ENCODE measurements at regions not wholly inside any gene's neighbourhood (a gene's known extent, or its start where the extent isn't known, plus 50 kb on each side); places are given as distances from the start of the nearest gene placed in this dataset.
"Not testable (repeated sequence)": the region's sequence is repeated elsewhere in the genome, so short reads cannot be mapped to it uniquely, and the experiment has no call there.

GRCh38 chr7:131835141-131835540 lies 278.7 kb upstream of the PODXL start:
- Histone ChIP-seq H3K4me3 (ENCODE audit: low read length in 2 of 2) (no peak overlapping the region), H3K9ac (ENCODE audit: low read length in 2 of 2) (no peak overlapping the region), H3K9me3 (ENCODE audit: control insufficient read depth in 2 of 2, low read length in 2 of 2) (no peaks in the 10 kb centered on the region), H3K4me1 (ENCODE audit: control insufficient read depth, insufficient read depth, low read length) (no peaks in the 10 kb centered on the region), H3K27me3 (ENCODE audit: control insufficient read depth in 1 of 2, insufficient read depth in 2 of 2, low read length in 2 of 2) (peaks cover 0 to 5% of the 10 kb centered on the region in 2 donors), H3K27ac (ENCODE audit: low read length) (no peak overlapping the region), H3K36me3 (ENCODE audit: control insufficient read depth in 2 of 2, insufficient read depth in 2 of 2, low read length in 2 of 2) (no peaks in the 10 kb centered on the region)

GRCh38 chr7:131830681-131831080 lies 274.3 kb upstream of the PODXL start:
- Histone ChIP-seq H3K27me3 (ENCODE audit: control insufficient read depth in 1 of 2, insufficient read depth in 2 of 2, low read length in 2 of 2) (peaks cover 0 to 4% of the 10 kb centered on the region in 2 donors), H3K9ac (ENCODE audit: low read length in 2 of 2) (no peak overlapping the region), H3K9me3 (ENCODE audit: control insufficient read depth in 2 of 2, low read length in 2 of 2) (peaks cover 3 to 4% of the 10 kb centered on the region in 2 donors), H3K36me3 (ENCODE audit: control insufficient read depth in 2 of 2, insufficient read depth in 2 of 2, low read length in 2 of 2) (no peaks in the 10 kb centered on the region), H3K4me1 (ENCODE audit: control insufficient read depth, insufficient read depth, low read length) (peaks cover 10% of the 10 kb centered on the region), H3K4me3 (ENCODE audit: low read length in 2 of 2) (no peak overlapping the region), H3K27ac (ENCODE audit: low read length) (no peak overlapping the region)

- Histone ChIP-seq H3K9ac (ENCODE audit: low read length in 2 of 2) (no peak overlapping the region), H3K4me1 (ENCODE audit: control insufficient read depth, insufficient read depth, low read length) (peaks cover 10% of the 10 kb centered on the region), H3K4me3 (ENCODE audit: low read length in 2 of 2) (no peak overlapping the region), H3K36me3 (ENCODE audit: control insufficient read depth in 2 of 2, insufficient read depth in 2 of 2, low read length in 2 of 2) (no peaks in the 10 kb centered on the region), H3K27me3 (ENCODE audit: control insufficient read depth in 1 of 2, insufficient read depth in 2 of 2, low read length in 2 of 2) (peaks cover 0 to 2% of the 10 kb centered on the region in 2 donors), H3K27ac (ENCODE audit: low read length) (no peak overlapping the region), H3K9me3 (ENCODE audit: control insufficient read depth in 2 of 2, low read length in 2 of 2) (peaks cover 3 to 4% of the 10 kb centered on the region in 2 donors)
Measured at GRCh38 chr7:131829947-131830558, 273.6 kb upstream of the PODXL start.

GRCh38 chr7:131827421-131827820 lies 271.0 kb upstream of the PODXL start:
- Histone ChIP-seq H3K4me3 (ENCODE audit: low read length in 2 of 2) (no peak overlapping the region), H3K9ac (ENCODE audit: low read length in 2 of 2) (no peak overlapping the region), H3K27ac (ENCODE audit: low read length) (no peak overlapping the region)

DNA sequence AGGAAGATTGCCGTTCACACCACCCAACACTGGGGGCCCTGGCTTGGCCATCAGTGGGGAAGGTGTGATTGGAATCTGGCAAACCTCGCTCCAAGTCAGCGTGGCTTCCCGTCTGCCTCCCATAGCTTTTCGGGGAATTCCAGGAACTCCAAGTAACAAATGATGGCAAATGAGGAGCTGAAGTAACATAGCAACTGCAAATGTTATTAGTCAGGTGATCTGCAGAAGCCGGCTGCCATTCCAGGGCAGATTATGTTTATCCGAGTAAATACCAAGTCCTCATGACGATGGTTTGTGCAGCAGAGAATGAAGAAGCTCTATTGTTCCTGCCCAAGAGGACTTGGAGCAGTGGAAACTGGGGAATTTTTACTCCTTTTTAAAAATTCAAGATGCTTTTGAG lies 270.5 kb upstream of the PODXL start:
- Histone ChIP-seq H3K4me1 (ENCODE audit: control insufficient read depth, insufficient read depth, low read length) (peaks cover 10% of the 10 kb centered on the region), H3K9me3 (ENCODE audit: control insufficient read depth in 2 of 2, low read length in 2 of 2) (peaks cover 3 to 4% of the 10 kb centered on the region in 2 donors), H3K36me3 (ENCODE audit: control insufficient read depth in 2 of 2, insufficient read depth in 2 of 2, low read length in 2 of 2) (no peaks in the 10 kb centered on the region), H3K27me3 (ENCODE audit: control insufficient read depth in 1 of 2, insufficient read depth in 2 of 2, low read length in 2 of 2) (no peaks in the 10 kb centered on the region), H3K27ac (ENCODE audit: low read length) (no peak overlapping the region), H3K9ac (ENCODE audit: low read length in 2 of 2) (no peak overlapping the region), H3K4me3 (ENCODE audit: low read length in 2 of 2) (no peak overlapping the region)

More at GRCh38 chr7:131827421-131827820, 271.0 kb upstream of the PODXL start:
- Histone ChIP-seq H3K9me3 (ENCODE audit: control insufficient read depth in 2 of 2, low read length in 2 of 2) (peaks cover 3 to 4% of the 10 kb centered on the region in 2 donors), H3K36me3 (ENCODE audit: control insufficient read depth in 2 of 2, insufficient read depth in 2 of 2, low read length in 2 of 2) (no peaks in the 10 kb centered on the region), H3K27me3 (ENCODE audit: control insufficient read depth in 1 of 2, insufficient read depth in 2 of 2, low read length in 2 of 2) (no peaks in the 10 kb centered on the region), H3K4me1 (ENCODE audit: control insufficient read depth, insufficient read depth, low read length) (peaks cover 10% of the 10 kb centered on the region)

DNA sequence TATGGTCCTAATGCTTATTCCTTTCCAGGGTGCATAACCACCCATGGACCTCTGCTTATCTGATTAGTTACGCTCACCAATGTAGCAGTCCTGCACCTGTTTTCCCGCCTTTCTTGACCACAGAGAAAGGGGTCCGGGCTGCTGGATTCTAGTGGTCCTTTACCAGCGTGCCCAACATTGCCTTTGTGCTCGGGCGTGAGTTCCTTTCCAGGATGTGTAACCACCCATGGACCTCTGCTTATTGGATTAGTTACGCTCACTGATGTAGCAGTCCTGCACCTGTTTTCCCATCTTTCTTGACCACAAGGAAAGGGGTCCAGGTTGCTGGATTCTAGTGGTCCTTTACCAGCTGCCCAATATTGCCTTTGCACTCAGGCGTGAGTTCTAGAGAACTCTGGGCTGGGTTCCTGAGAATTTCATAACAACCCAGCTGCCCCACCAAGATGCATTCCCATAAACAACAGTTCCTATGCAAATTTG lies 267.6 kb upstream of the PODXL start:
- H3K9me3 ChIP-seq (ENCODE audit: control insufficient read depth in 2 of 2, low read length in 2 of 2); H3K9ac ChIP-seq (ENCODE audit: low read length in 2 of 2); H3K27me3 ChIP-seq (ENCODE audit: control insufficient read depth in 1 of 2, insufficient read depth in 2 of 2, low read length in 2 of 2); H3K36me3 ChIP-seq (ENCODE audit: control insufficient read depth in 2 of 2, insufficient read depth in 2 of 2, low read length in 2 of 2); H3K4me3 ChIP-seq (ENCODE audit: low read length in 2 of 2); H3K27ac ChIP-seq (ENCODE audit: low read length): not testable (repeated sequence)
- H3K4me1 ChIP-seq (ENCODE audit: control insufficient read depth, insufficient read depth, low read length) = peaks cover 10% of the 10 kb centered on the region

GRCh38 chr7:131819891-131820290 lies 263.5 kb upstream of the PODXL start:
- Histone ChIP-seq H3K4me1 (ENCODE audit: control insufficient read depth, insufficient read depth, low read length) (no peaks in the 10 kb centered on the region), H3K27ac (ENCODE audit: low read length) (no peak overlapping the region), H3K36me3 (ENCODE audit: control insufficient read depth in 2 of 2, insufficient read depth in 2 of 2, low read length in 2 of 2) (no peaks in the 10 kb centered on the region), H3K27me3 (ENCODE audit: control insufficient read depth in 1 of 2, insufficient read depth in 2 of 2, low read length in 2 of 2) (no peaks in the 10 kb centered on the region), H3K9me3 (ENCODE audit: control insufficient read depth in 2 of 2, low read length in 2 of 2) (no peaks in the 10 kb centered on the region), H3K9ac (ENCODE audit: low read length in 2 of 2) (no peak overlapping the region), H3K4me3 (ENCODE audit: low read length in 2 of 2) (no peak overlapping the region)

- H3K36me3 ChIP-seq (ENCODE audit: control insufficient read depth in 2 of 2, insufficient read depth in 2 of 2, low read length in 2 of 2) = no peaks in the 10 kb centered on the region
- H3K4me3 ChIP-seq (ENCODE audit: low read length in 2 of 2) = no peak overlapping the region
- H3K27ac ChIP-seq (ENCODE audit: low read length) = no peak overlapping the region
- no peaks in the 10 kb centered on the region for H3K9me3 ChIP-seq (ENCODE audit: control insufficient read depth in 2 of 2, low read length in 2 of 2)
- H3K9ac ChIP-seq (ENCODE audit: low read length in 2 of 2) = no peak overlapping the region
- H3K27me3 ChIP-seq (ENCODE audit: control insufficient read depth in 1 of 2, insufficient read depth in 2 of 2, low read length in 2 of 2) = no peaks in the 10 kb centered on the region
- H3K4me1 ChIP-seq (ENCODE audit: control insufficient read depth, insufficient read depth, low read length) = no peaks in the 10 kb centered on the region
Measured at GRCh38 chr7:131816391-131817007, 260.1 kb upstream of the PODXL start.

GRCh38 chr7:131808736-131809135 lies 252.3 kb upstream of the PODXL start:
- Histone ChIP-seq H3K9ac (ENCODE audit: low read length in 2 of 2) (no peak overlapping the region), H3K9me3 (ENCODE audit: control insufficient read depth in 2 of 2, low read length in 2 of 2) (no peaks in the 10 kb centered on the region), H3K36me3 (ENCODE audit: control insufficient read depth in 2 of 2, insufficient read depth in 2 of 2, low read length in 2 of 2) (no peaks in the 10 kb centered on the region), H3K27ac (ENCODE audit: low read length) (no peak overlapping the region), H3K27me3 (ENCODE audit: control insufficient read depth in 1 of 2, insufficient read depth in 2 of 2, low read length in 2 of 2) (no peaks in the 10 kb centered on the region), H3K4me1 (ENCODE audit: control insufficient read depth, insufficient read depth, low read length) (no peaks in the 10 kb centered on the region), H3K4me3 (ENCODE audit: low read length in 2 of 2) (no peak overlapping the region)

GRCh38 chr7:131808156-131808555 lies 251.7 kb upstream of the PODXL start:
- not testable (repeated sequence) for H3K9me3 ChIP-seq (ENCODE audit: control insufficient read depth in 2 of 2, low read length in 2 of 2); H3K27ac ChIP-seq (ENCODE audit: low read length); H3K36me3 ChIP-seq (ENCODE audit: control insufficient read depth in 2 of 2, insufficient read depth in 2 of 2, low read length in 2 of 2); H3K9ac ChIP-seq (ENCODE audit: low read length in 2 of 2); H3K27me3 ChIP-seq (ENCODE audit: control insufficient read depth in 1 of 2, insufficient read depth in 2 of 2, low read length in 2 of 2); H3K4me1 ChIP-seq (ENCODE audit: control insufficient read depth, insufficient read depth, low read length); H3K4me3 ChIP-seq (ENCODE audit: low read length in 2 of 2)

DNA sequence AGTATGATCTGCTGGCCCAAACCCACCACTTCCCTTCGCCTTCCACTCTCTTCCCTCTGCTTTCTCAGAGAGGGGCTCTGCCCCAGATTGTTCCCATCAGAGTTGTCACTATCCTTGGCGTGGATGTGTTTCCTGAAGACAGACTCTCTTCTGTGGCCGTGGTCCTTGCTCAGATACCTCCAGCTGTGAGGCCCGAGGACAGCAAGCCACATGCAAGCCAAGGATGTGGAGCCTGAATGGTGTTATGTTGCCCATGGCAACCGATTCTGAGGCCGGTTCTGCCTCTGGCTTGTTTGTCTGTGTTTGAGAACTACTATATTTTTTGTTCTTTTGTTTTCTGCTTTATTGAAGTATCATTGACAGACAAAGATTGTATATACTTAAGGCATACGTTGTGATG lies 247.4 kb upstream of the PODXL start:
- no peaks in the 10 kb centered on the region for H3K9me3 ChIP-seq (ENCODE audit: control insufficient read depth in 2 of 2, low read length in 2 of 2)
- no peak overlapping the region for H3K4me3 ChIP-seq (ENCODE audit: low read length in 2 of 2)
- H3K4me1 ChIP-seq (ENCODE audit: control insufficient read depth, insufficient read depth, low read length) = no peaks in the 10 kb centered on the region
- H3K27ac ChIP-seq (ENCODE audit: low read length) = no peak overlapping the region
- H3K9ac ChIP-seq (ENCODE audit: low read length in 2 of 2) = no peak overlapping the region
- no peaks in the 10 kb centered on the region for H3K36me3 ChIP-seq (ENCODE audit: control insufficient read depth in 2 of 2, insufficient read depth in 2 of 2, low read length in 2 of 2)
- peaks cover 0 to under 1% of the 10 kb centered on the region in 2 donors for H3K27me3 ChIP-seq (ENCODE audit: control insufficient read depth in 1 of 2, insufficient read depth in 2 of 2, low read length in 2 of 2)
